HG03460 (cell line): ENCODE measurements at regions not wholly inside any gene's neighbourhood (a gene's known extent, or its start where the extent isn't known, plus 50 kb on each side); places are given as distances from the start of the nearest gene placed in this dataset.
"Not testable (repeated sequence)": the region's sequence is repeated elsewhere in the genome, so short reads cannot be mapped to it uniquely, and the experiment has no call there.

Experiments
- ATAC-seq: cut with Tn5 transposase; IDR thresholded peaks from one replicate; pipeline ENCODE4 v1.9.1; 2021; ENCODE audit not compliant: unreplicated experiment

- no peak for ATAC-seq
These were observed 1571.9 kb downstream of the ADGRL3 start for GRCh38 chr4:62771983-62772557.

GRCh38 chr4:62740296-62740695 is 1540.2 kb downstream of the ADGRL3 start:
- ATAC-seq = no peak

- no peak for ATAC-seq
These were observed 1517.0 kb downstream of the ADGRL3 start for GRCh38 chr4:62717154-62717553.

GRCh38 chr4:62711575-62711974 is 1511.4 kb downstream of the ADGRL3 start:
- no peak for ATAC-seq

GRCh38 chr4:62709618-62710252 is 1509.6 kb downstream of the ADGRL3 start:
- no peak for ATAC-seq

- ATAC-seq = no peak
These were observed 1506.3 kb downstream of the ADGRL3 start for GRCh38 chr4:62706423-62706822.

- ATAC-seq = no peak
These were observed 1483.9 kb downstream of the ADGRL3 start for GRCh38 chr4:62683799-62684566.

GRCh38 chr4:62676962-62677361 is 1476.8 kb downstream of the ADGRL3 start:
- ATAC-seq = no peak

- no peak for ATAC-seq
These were observed 1470.4 kb downstream of the ADGRL3 start for GRCh38 chr4:62670514-62670913.

GRCh38 chr4:62661821-62662220 is 1461.7 kb downstream of the ADGRL3 start:
- no peak for ATAC-seq

GRCh38 chr4:62656006-62656405 is 1455.9 kb downstream of the ADGRL3 start:
- ATAC-seq = no peak

- no peak for ATAC-seq
These were observed 1444.2 kb downstream of the ADGRL3 start for GRCh38 chr4:62644372-62644771.

GRCh38 chr4:62640296-62640695 is 1440.2 kb downstream of the ADGRL3 start:
- ATAC-seq = no peak

GRCh38 chr4:62627671-62628070 is 1427.5 kb downstream of the ADGRL3 start:
- no peak for ATAC-seq

GRCh38 chr4:62627141-62627540 is 1427.0 kb downstream of the ADGRL3 start:
- no peak for ATAC-seq

GRCh38 chr4:62622089-62622488 is 1422.0 kb downstream of the ADGRL3 start:
- ATAC-seq = no peak

- ATAC-seq = no peak
These were observed 1419.8 kb downstream of the ADGRL3 start for GRCh38 chr4:62619971-62620370.

- ATAC-seq = no peak
These were observed 1417.9 kb downstream of the ADGRL3 start for GRCh38 chr4:62618042-62618441.

GRCh38 chr4:62601737-62602136 is 1401.6 kb downstream of the ADGRL3 start:
- ATAC-seq = no peak

GRCh38 chr4:62595265-62595664 is 1395.1 kb downstream of the ADGRL3 start:
- ATAC-seq = not testable (repeated sequence)

- ATAC-seq = no peak
These were observed 1391.6 kb downstream of the ADGRL3 start for GRCh38 chr4:62591756-62592155.

- ATAC-seq = no peak
These were observed 1388.5 kb downstream of the ADGRL3 start for GRCh38 chr4:62588671-62589070.
